ENCODE measurements at regions not wholly inside any gene's neighbourhood (a gene's known extent, or its start where the extent isn't known, plus 50 kb on each side); places are given as distances from the start of the nearest gene placed in this dataset.

GRCh38 chr7:63008366-63008765 is 990.3 kb upstream of the ZNF722 start:
- no peaks in the 10 kb centered on the region for H3K27me3 Mint-ChIP-seq (ENCODE audit: unreplicated experiment)
- no peak overlapping the region for H3K27ac Mint-ChIP-seq (ENCODE audit: unreplicated experiment)
- no peak for DNase-seq (ENCODE audit: low spot score)
- H3K36me3 Mint-ChIP-seq (ENCODE audit: low read depth, unreplicated experiment) = peaks cover 4% of the 10 kb centered on the region
- no peaks in the 10 kb centered on the region for H3K4me1 Mint-ChIP-seq (ENCODE audit: unreplicated experiment)
- TF ChIP-seq, protein P1, sequence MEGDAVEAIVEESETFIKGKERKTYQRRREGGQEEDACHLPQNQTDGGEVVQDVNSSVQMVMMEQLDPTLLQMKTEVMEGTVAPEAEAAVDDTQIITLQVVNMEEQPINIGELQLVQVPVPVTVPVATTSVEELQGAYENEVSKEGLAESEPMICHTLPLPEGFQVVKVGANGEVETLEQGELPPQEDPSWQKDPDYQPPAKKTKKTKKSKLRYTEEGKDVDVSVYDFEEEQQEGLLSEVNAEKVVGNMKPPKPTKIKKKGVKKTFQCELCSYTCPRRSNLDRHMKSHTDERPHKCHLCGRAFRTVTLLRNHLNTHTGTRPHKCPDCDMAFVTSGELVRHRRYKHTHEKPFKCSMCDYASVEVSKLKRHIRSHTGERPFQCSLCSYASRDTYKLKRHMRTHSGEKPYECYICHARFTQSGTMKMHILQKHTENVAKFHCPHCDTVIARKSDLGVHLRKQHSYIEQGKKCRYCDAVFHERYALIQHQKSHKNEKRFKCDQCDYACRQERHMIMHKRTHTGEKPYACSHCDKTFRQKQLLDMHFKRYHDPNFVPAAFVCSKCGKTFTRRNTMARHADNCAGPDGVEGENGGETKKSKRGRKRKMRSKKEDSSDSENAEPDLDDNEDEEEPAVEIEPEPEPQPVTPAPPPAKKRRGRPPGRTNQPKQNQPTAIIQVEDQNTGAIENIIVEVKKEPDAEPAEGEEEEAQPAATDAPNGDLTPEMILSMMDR (IDR thresholded peaks at IDR 0.05; ENCODE audit: unreplicated experiment) = peak; percentile 23
- H3K9me3 Mint-ChIP-seq (ENCODE audit: unreplicated experiment) = peaks cover 37% of the 10 kb centered on the region
- no peak overlapping the region for H3K4me3 Mint-ChIP-seq (ENCODE audit: unreplicated experiment)

- TF ChIP-seq, protein P1 (IDR thresholded peaks at IDR 0.05; ENCODE audit: unreplicated experiment) = no peak
- no peak for DNase-seq (ENCODE audit: low spot score)
- no peak overlapping the region for H3K4me3 Mint-ChIP-seq (ENCODE audit: unreplicated experiment)
- peaks cover 37% of the 10 kb centered on the region for H3K9me3 Mint-ChIP-seq (ENCODE audit: unreplicated experiment)
- H3K27ac Mint-ChIP-seq (ENCODE audit: unreplicated experiment) = no peak overlapping the region
- H3K4me1 Mint-ChIP-seq (ENCODE audit: unreplicated experiment) = no peaks in the 10 kb centered on the region
- peaks cover 14% of the 10 kb centered on the region for H3K36me3 Mint-ChIP-seq (ENCODE audit: low read depth, unreplicated experiment)
- H3K27me3 Mint-ChIP-seq (ENCODE audit: unreplicated experiment) = peaks cover 4% of the 10 kb centered on the region
Measured at GRCh38 chr7:63009771-63010170, 988.9 kb upstream of the ZNF722 start.

- H3K27ac Mint-ChIP-seq (ENCODE audit: unreplicated experiment) = no peak overlapping the region
- TF ChIP-seq, protein P1 (IDR thresholded peaks at IDR 0.05; ENCODE audit: unreplicated experiment) = no peak
- H3K27me3 Mint-ChIP-seq (ENCODE audit: unreplicated experiment) = peaks cover 11% of the 10 kb centered on the region
- peaks cover 19% of the 10 kb centered on the region for H3K36me3 Mint-ChIP-seq (ENCODE audit: low read depth, unreplicated experiment)
- DNase-seq (ENCODE audit: low spot score) = no peak
- peaks cover 40% of the 10 kb centered on the region for H3K9me3 Mint-ChIP-seq (ENCODE audit: unreplicated experiment)
- no peaks in the 10 kb centered on the region for H3K4me1 Mint-ChIP-seq (ENCODE audit: unreplicated experiment)
- H3K4me3 Mint-ChIP-seq (ENCODE audit: unreplicated experiment) = no peak overlapping the region
Measured at GRCh38 chr7:63012633-63013183, 985.9 kb upstream of the ZNF722 start.

DNA sequence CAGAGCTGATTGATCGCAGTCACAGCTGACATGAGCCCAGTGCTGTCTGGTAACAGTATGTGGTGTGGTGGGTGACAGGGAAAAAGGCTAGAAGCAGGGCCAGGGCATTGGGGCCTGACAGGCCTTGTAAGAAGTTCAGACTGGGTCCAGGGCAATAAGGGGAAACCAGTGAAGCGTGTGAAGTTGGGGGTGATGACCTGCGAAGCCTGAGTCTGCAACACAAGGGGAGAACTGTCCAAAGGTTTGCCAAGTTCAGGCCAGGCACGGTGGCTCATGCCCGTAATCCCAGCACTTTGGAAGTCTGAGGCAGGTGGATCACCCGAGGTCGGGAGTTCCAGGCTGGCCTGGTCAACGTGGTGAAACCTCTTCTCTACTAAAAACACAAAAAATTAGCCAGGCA is 983.9 kb upstream of the ZNF722 start:
- Mint-ChIP-seq H3K9me3 (ENCODE audit: unreplicated experiment) (peaks cover 39% of the 10 kb centered on the region), H3K36me3 (ENCODE audit: low read depth, unreplicated experiment) (peaks cover 19% of the 10 kb centered on the region), H3K4me3 (ENCODE audit: unreplicated experiment) (no peak overlapping the region), H3K4me1 (ENCODE audit: unreplicated experiment) (no peaks in the 10 kb centered on the region), H3K27me3 (ENCODE audit: unreplicated experiment) (peaks cover 11% of the 10 kb centered on the region), H3K27ac (ENCODE audit: unreplicated experiment) (peak overlapping the region; percentile 61)
- TF ChIP-seq, protein P1 (IDR thresholded peaks at IDR 0.05; ENCODE audit: unreplicated experiment) = no peak
- DNase-seq (ENCODE audit: low spot score) = no peak

- H3K27ac Mint-ChIP-seq (ENCODE audit: unreplicated experiment) = no peak overlapping the region
- no peak for DNase-seq (ENCODE audit: low spot score)
- H3K4me1 Mint-ChIP-seq (ENCODE audit: unreplicated experiment) = no peaks in the 10 kb centered on the region
- TF ChIP-seq, protein P1 (IDR thresholded peaks at IDR 0.05; ENCODE audit: unreplicated experiment) = no peak
- H3K4me3 Mint-ChIP-seq (ENCODE audit: unreplicated experiment) = no peak overlapping the region
- peaks cover 52% of the 10 kb centered on the region for H3K9me3 Mint-ChIP-seq (ENCODE audit: unreplicated experiment)
- H3K36me3 Mint-ChIP-seq (ENCODE audit: low read depth, unreplicated experiment) = peaks cover 29% of the 10 kb centered on the region
- peaks cover 7% of the 10 kb centered on the region for H3K27me3 Mint-ChIP-seq (ENCODE audit: unreplicated experiment)
Measured at GRCh38 chr7:63023182-63023787, 975.4 kb upstream of the ZNF722 start.
